ENCODE measurements at regions not wholly inside any gene's neighbourhood (a gene's known extent, or its start where the extent isn't known, plus 50 kb on each side); places are given as distances from the start of the nearest gene placed in this dataset.

- TF ChIP-seq ETS1 (CRISPR knock-in tag; IDR thresholded peaks at IDR 0.05) = no peak
- no peak for TF ChIP-seq MIXL1 (CRISPR knock-in tag; IDR thresholded peaks at IDR 0.05)
- no peak for TF ChIP-seq ZNF678 (CRISPR knock-in tag; IDR thresholded peaks at IDR 0.05)
- TF ChIP-seq PAX8 (CRISPR knock-in tag; IDR thresholded peaks at IDR 0.05; ENCODE audit: borderline replicate concordance) = no peak
- no peak for TF ChIP-seq ZNF292 (CRISPR knock-in tag; IDR thresholded peaks at IDR 0.05; ENCODE audit: borderline replicate concordance, low read depth)
- TF ChIP-seq PAWR (CRISPR knock-in tag; IDR thresholded peaks at IDR 0.05; ENCODE audit: borderline replicate concordance) = no peak
- no peak for TF ChIP-seq ZNF367 (CRISPR knock-in tag; IDR thresholded peaks at IDR 0.05; ENCODE audit: borderline replicate concordance)
- no peak for TF ChIP-seq ZNF670 (CRISPR knock-in tag; IDR thresholded peaks at IDR 0.05; ENCODE audit: borderline replicate concordance)
- TF ChIP-seq MXD4 (CRISPR knock-in tag; IDR thresholded peaks at IDR 0.05) = no peak
- TF ChIP-seq REXO4 (CRISPR knock-in tag; IDR thresholded peaks at IDR 0.05; ENCODE audit: borderline replicate concordance) = no peak
- no peak for TF ChIP-seq ESRRA (CRISPR knock-in tag; IDR thresholded peaks at IDR 0.05; ENCODE audit: low read depth)
- TF ChIP-seq MIER2 (CRISPR knock-in tag; IDR thresholded peaks at IDR 0.05) = no peak
- no peak for TF ChIP-seq KLF15 (CRISPR knock-in tag; IDR thresholded peaks at IDR 0.05; ENCODE audit: borderline replicate concordance)
- TF ChIP-seq NFIC (IDR thresholded peaks at IDR 0.05; ENCODE audit: low read length) = no peak
- TF ChIP-seq ZNF101 (CRISPR knock-in tag; IDR thresholded peaks at IDR 0.05; ENCODE audit: borderline replicate concordance, low read depth) = no peak
- TF ChIP-seq BRD4 (CRISPR knock-in tag; IDR thresholded peaks at IDR 0.05) = no peak
- no peak for TF ChIP-seq NCOA1 (CRISPR knock-in tag; IDR thresholded peaks at IDR 0.05)
- TF ChIP-seq ZNF280D (CRISPR knock-in tag; IDR thresholded peaks at IDR 0.05) = no peak
- TF ChIP-seq THYN1 (CRISPR knock-in tag; IDR thresholded peaks at IDR 0.05; ENCODE audit: borderline replicate concordance, low read depth) = no peak
- no peak for TF ChIP-seq HES4 (CRISPR knock-in tag; IDR thresholded peaks at IDR 0.05; ENCODE audit: borderline replicate concordance)
- DNase-seq (ENCODE audit: low spot score) (no peak), FAIRE-seq (no peak), ATAC-seq (no peak)
- intact Hi-C loops (cut with micrococcal nuclease; ENCODE audit: unreplicated experiment) (no loop called here), in situ Hi-C loops (cut with HindIII; ENCODE audit: extremely low pct_ligation_motif_present, low pct_unique_long_range_greater_than_20kb) (no loop called here)
- H3K9ac ChIP-seq (ENCODE audit: insufficient read depth, low read depth, low read length) = no peak overlapping the region
- H3K4me3 ChIP-seq (replicated peaks in 1 of 3; ENCODE audit: insufficient read depth in 1 of 3, low read depth in 2 of 3, low read length in 3 of 3) = no peak overlapping the region
- no peak overlapping the region for H2AFZ ChIP-seq (ENCODE audit: low read length)
- no TSS peak for BruUV-seq (replicated peaks)
- peaks cover 7 to 46% of the 10 kb centered on the region in 2 experiments; a peak in 4 of 5 replicates for H3K27me3 ChIP-seq (ENCODE audit: control insufficient read depth in 1 of 2, insufficient read depth in 2 of 2, low read length in 2 of 2)
- H3K4me1 ChIP-seq (ENCODE audit: insufficient read depth, low read length) = no peaks in the 10 kb centered on the region
- ChIA-PET POLR2A (no interaction called here), CTCF (ENCODE audit: low intra/inter-chr PET ratio, low total read pairs) (no interaction called here)
- no peak overlapping the region for H3K27ac ChIP-seq (ENCODE audit: extremely low read length, insufficient read depth, low read length)
- no peaks in the 10 kb centered on the region for H3K9me3 ChIP-seq (ENCODE audit: low read length)
- no peaks in the 10 kb centered on the region for H3K36me3 ChIP-seq (replicated peaks in 1 of 2; ENCODE audit: control insufficient read depth in 1 of 2, insufficient read depth in 2 of 2, low read length in 2 of 2)
- H3K4me2 ChIP-seq (ENCODE audit: low read depth, low read length) = no peak overlapping the region
- H4K20me1 ChIP-seq (ENCODE audit: insufficient read depth, low read length) = no peaks in the 10 kb centered on the region
- 9% methylated on average over 5 of the region's 5 CpGs for WGBS (ENCODE audit: low lambda C conversion rate)
- no peaks in the 10 kb centered on the region for H3K79me2 ChIP-seq (ENCODE audit: insufficient read depth, low read length)
Measured at GRCh38 chr11:134015556-134015955, 53.3 kb upstream of the JAM3 start.
